Panc1 (cell line): ENCODE measurements at regions not wholly inside any gene's neighbourhood (a gene's known extent, or its start where the extent isn't known, plus 50 kb on each side); places are given as distances from the start of the nearest gene placed in this dataset.
A peak's percentile ranks its signal among the peaks of the same experiment; 100 is the strongest.

ENCODE experiments used
- ATAC-seq: fragments of 200-7000 bp; cut with Tn5 transposase; 2 replicates; pipeline ENCODE4 v1.9.1; 2020; ENCODE audit warnings: mild to moderate bottlenecking, moderate library complexity
- BruUV-seq: library from RNA; stranded (reverse); fragments of 400-500 nt; replicated peaks from 2 replicates; lab custom pipeline; 2021; lab: Mats Ljungman, UMichigan
- CTCF ChIA-PET: fragments of 300-600 bp; sonication (Branson Sonifier 250); formaldehyde crosslinking; loops from one replicate; lab custom pipeline; 2022; ENCODE audit warnings: antibody characterized with exemption; lab: Charles Lee
- POLR2A ChIA-PET: fragments of 300-600 bp; sonication (Branson Sonifier 250); formaldehyde crosslinking; loops from one replicate; lab custom pipeline; 2022; ENCODE audit warnings: antibody characterized with exemption; lab: Charles Lee
- DNase-seq: peaks from one replicate; pipeline ENCODE4 v3.0.0-alpha.2; 2010; ENCODE audit warnings: low read depth, low spot score
- H3K27ac ChIP-seq: 2 replicates; pipeline ENCODE4 v1.5.1; 2011; ENCODE audit warnings: mild to moderate bottlenecking, low read length, inconsistent platforms
- H3K27me3 ChIP-seq: fragments of 200-500 bp; sonication (Bioruptor generic); 2 replicates; pipeline ENCODE4 v1.6.0; 2014; ENCODE audit warnings: low read length, inconsistent platforms; ENCODE audit not compliant: control insufficient read depth, insufficient read depth
- H3K36me3 ChIP-seq: fragments of 200-500 bp; sonication (Bioruptor generic); 2 replicates; pipeline ENCODE4 v1.5.1; 2014; ENCODE audit warnings: inconsistent platforms, mild to moderate bottlenecking, low read length, moderate library complexity; ENCODE audit not compliant: control insufficient read depth, insufficient read depth
- H3K4me1 ChIP-seq: 2 replicates; pipeline ENCODE4 v1.5.1; 2011; ENCODE audit warnings: inconsistent platforms, mild to moderate bottlenecking, low read length, moderate library complexity; ENCODE audit not compliant: control insufficient read depth, insufficient read depth
- H3K4me3 ChIP-seq, 2 experiments: 2 replicates each; pipeline ENCODE4 v1.5.1; 2011 to 2012; ENCODE audit warnings: low read depth in 2 of 2, low read length in 2 of 2, mild to moderate bottlenecking in 2 of 2, inconsistent platforms in 1 of 2, moderate library complexity in 1 of 2
- H3K9me3 ChIP-seq: fragments of 200-500 bp; sonication (Bioruptor generic); 2 replicates; pipeline ENCODE4 v1.5.1; 2014; ENCODE audit warnings: low read depth, mild to moderate bottlenecking, inconsistent platforms, low read length, moderate library complexity; ENCODE audit not compliant: control insufficient read depth, insufficient read depth
- CTCF ChIP-seq: fragments of 450-650 bp; IDR thresholded peaks from 2 replicates; pipeline ENCODE4 v1.5.1; 2017; ENCODE audit warnings: mild to moderate bottlenecking
- POLR2AphosphoS5 ChIP-seq: IDR thresholded peaks from 2 replicates; pipeline ENCODE4 v1.6.1; 2012; ENCODE audit warnings: mild to moderate bottlenecking, low read depth, low read length, moderate library complexity
- REST ChIP-seq, 2 experiments: IDR thresholded peaks; 2 replicates each; pipeline ENCODE4 v1.6.1; 2011 to 2012; ENCODE audit warnings: low read depth in 2 of 2, control low read depth in 1 of 2, low read length in 1 of 2, mild to moderate bottlenecking in 1 of 2, moderate library complexity in 1 of 2; ENCODE audit not compliant: insufficient read depth in 1 of 2
- SIN3A ChIP-seq: IDR thresholded peaks from 2 replicates; pipeline ENCODE4 v1.6.1; 2012; ENCODE audit warnings: low read depth, mild to moderate bottlenecking, low read length, moderate library complexity, borderline replicate concordance; ENCODE audit not compliant: insufficient read depth
- TCF7L2 ChIP-seq: IDR thresholded peaks from 2 replicates; pipeline ENCODE4 v1.6.1; 2011; ENCODE audit warnings: mild to moderate bottlenecking, low read depth, low read length, inconsistent platforms
- in situ Hi-C: cut with HindIII; loops from 2 replicates; pipeline ENCODE4 v1.10.0; 2016; ENCODE audit warnings: low sequenced_read_pairs, low pct_unique_long_range_greater_than_20kb
- intact Hi-C: fragments of 100-400 bp; cut with micrococcal nuclease; formaldehyde crosslinking; loops from one replicate; pipeline ENCODE4 v1.10.0; 2022; ENCODE audit not compliant: unreplicated experiment

DNA sequence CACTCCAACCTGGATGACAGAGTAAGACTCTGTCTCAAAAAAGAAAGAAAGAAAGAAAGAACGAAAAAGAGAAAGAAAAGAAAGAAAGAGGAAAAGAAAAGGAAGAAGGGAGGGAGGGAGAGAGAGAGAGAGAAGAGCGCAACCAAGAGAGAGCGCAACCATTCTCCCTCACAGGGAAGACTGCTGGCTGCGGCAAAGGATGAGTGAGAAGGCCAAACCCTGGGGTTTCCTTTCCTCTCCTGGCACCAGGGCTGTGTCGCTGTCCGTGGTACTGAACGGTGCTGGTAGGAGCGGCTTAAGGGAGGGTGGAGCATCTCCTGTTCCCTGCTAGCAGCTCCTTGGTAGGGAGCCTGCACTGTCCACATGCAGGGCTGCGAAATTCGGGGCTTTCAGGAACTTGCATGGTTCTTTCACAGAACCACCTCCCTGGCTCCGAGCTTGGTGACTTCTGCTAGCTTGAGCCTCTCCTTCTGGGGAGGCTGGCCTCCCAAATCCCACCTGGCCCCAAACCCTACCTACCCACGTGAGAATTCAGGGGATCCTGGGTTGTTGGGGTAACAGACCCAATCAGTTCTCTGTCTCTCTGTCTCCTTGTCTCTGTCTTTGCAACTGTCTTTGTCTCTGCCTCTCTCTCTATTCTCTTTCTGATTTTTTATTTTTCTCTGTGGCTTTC, 51.1 kb upstream of the ZNRF4 start:
- ChIA-PET CTCF (no interaction called here), POLR2A (no interaction called here)
- no peak overlapping the region for H3K27ac ChIP-seq
- ATAC-seq (peak; percentile 95), DNase-seq (peak; percentile 2)
- H3K36me3 ChIP-seq: no peaks in the 10 kb centered on the region
- H3K9me3 ChIP-seq: no peaks in the 10 kb centered on the region
- intact Hi-C loops (no loop called here), in situ Hi-C loops (no loop called here)
- no peak for TF ChIP-seq CTCF
- TF ChIP-seq POLR2AphosphoS5: no peak
- no peak for TF ChIP-seq TCF7L2
- TF ChIP-seq REST (IDR thresholded peaks at IDR 0.05; ENCODE audit: insufficient read depth in 1 of 2, low read depth in 2 of 2, low read length in 1 of 2): peak; percentile 98 to 100
- no peak for TF ChIP-seq SIN3A
- no TSS peak for BruUV-seq
- H3K4me3 ChIP-seq: no peak overlapping the region
- no peaks in the 10 kb centered on the region; the same call in 1 of the 2 replicates for H3K27me3 ChIP-seq
- no peaks in the 10 kb centered on the region for H3K4me1 ChIP-seq
